Fibroblast of lung (primary cell): ENCODE measurements at regions not wholly inside any gene's neighbourhood (a gene's known extent, or its start where the extent isn't known, plus 50 kb on each side); places are given as distances from the start of the nearest gene placed in this dataset.

Source experiments
- EZH2 ChIP-seq: IDR thresholded peaks from 2 replicates; pipeline ENCODE4 v1.5.1; 2012; ENCODE audit warnings: low read length, control low read depth, mild to moderate bottlenecking; ENCODE audit errors: missing control alignments
- TF ChIP-seq, protein P1 (sequence below), 2 donors: IDR thresholded peaks in 1 of 2; conservative IDR thresholded peaks in 1 of 2; 1 replicate in 1 of 2; 2 replicates in 1 of 2; pipeline ENCODE4 v1.5.1; 2011 to 2012; ENCODE audit warnings: low read length in 2 of 2, control low read depth in 1 of 2, inconsistent platforms in 1 of 2, low read depth in 1 of 2, mild to moderate bottlenecking in 1 of 2

DNA sequence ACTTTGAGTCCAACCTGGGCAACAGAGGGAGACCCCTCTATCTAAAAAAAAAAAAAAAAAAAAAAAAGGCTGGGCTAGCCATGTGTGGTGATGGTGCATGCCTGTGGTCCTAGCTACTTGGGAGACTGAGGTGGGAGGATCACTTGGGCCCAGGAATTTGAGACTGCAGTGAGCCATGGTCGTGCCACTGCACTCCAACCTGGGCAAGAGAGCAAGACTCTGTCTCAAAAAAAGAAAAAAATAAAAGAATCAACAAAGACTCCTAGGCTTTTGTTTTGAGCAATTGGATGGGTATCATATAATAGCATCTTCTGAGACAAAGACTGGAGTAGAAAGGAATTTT is 481.7 kb upstream of the PAPPA start:
- TF ChIP-seq, protein P1, sequence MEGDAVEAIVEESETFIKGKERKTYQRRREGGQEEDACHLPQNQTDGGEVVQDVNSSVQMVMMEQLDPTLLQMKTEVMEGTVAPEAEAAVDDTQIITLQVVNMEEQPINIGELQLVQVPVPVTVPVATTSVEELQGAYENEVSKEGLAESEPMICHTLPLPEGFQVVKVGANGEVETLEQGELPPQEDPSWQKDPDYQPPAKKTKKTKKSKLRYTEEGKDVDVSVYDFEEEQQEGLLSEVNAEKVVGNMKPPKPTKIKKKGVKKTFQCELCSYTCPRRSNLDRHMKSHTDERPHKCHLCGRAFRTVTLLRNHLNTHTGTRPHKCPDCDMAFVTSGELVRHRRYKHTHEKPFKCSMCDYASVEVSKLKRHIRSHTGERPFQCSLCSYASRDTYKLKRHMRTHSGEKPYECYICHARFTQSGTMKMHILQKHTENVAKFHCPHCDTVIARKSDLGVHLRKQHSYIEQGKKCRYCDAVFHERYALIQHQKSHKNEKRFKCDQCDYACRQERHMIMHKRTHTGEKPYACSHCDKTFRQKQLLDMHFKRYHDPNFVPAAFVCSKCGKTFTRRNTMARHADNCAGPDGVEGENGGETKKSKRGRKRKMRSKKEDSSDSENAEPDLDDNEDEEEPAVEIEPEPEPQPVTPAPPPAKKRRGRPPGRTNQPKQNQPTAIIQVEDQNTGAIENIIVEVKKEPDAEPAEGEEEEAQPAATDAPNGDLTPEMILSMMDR (conservative IDR thresholded peaks at IDR 0.05 in 1 of 2, IDR thresholded peaks at IDR 0.05 in 1 of 2; ENCODE audit: low read depth in 1 of 2, low read length in 2 of 2): no peak
- no peak for TF ChIP-seq EZH2
